Kidney capillary endothelial cell (primary cell): ENCODE measurements at regions not wholly inside any gene's neighbourhood (a gene's known extent, or its start where the extent isn't known, plus 50 kb on each side); places are given as distances from the start of the nearest gene placed in this dataset.

Source experiments
- DNase-seq: peaks from one replicate; pipeline ENCODE4 v3.0.0-alpha.2; 2018; ENCODE audit warnings: low spot score

GRCh38 chr1:96964761-96965160, 243.2 kb downstream of the PTBP2 start:
- DNase-seq = no peak

DNA sequence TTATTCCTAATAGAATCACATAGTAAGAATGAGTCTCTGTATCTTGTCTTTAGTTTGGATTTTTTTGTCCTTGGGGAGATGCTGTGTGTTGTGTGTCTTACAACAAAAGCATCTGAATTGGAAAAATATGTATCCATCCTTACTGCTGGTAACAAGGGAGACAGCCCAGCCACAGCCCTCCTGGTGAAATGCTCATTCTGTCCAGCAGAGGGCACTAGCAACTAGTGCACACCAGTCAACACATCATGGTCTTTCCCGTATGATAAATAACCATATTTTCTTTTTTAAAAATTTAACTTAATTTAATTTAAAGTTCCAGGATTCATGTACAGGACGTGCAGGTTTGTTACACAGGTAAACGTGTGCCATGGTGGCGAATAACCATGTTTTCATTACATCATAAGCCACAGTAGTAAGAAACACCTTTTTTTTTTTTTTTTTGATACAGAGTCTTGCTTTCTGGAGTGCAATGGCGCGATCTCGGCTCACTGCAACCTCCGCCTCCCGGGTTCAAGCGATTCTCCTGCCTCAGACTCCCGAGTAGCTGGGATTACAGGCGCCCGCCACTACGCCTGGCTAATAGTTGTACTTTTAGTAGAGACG, 245.1 kb downstream of the PTBP2 start:
- peak; percentile 56 for DNase-seq

- no peak for DNase-seq
These were observed 245.7 kb downstream of the PTBP2 start for GRCh38 chr1:96967311-96967710.

DNA sequence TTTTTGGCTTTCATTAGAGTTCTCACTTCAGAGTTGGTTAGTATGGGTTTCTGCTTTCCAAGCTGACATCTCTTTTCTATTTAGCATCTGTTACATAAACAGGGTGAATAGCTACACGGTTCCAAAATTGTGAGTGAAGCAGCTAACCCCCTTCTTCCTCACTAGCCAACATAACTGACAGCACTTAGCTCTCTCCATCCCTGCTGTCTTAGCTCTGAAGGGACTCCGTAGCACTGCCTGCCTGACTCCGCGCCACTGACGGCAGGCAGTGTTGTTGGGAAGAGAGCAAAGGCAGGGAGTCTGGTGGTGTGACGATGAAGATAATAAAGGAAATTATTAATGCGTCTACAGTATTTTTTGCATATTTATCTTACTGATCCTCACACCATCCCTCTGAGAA, 247.0 kb downstream of the PTBP2 start:
- no peak for DNase-seq

DNA sequence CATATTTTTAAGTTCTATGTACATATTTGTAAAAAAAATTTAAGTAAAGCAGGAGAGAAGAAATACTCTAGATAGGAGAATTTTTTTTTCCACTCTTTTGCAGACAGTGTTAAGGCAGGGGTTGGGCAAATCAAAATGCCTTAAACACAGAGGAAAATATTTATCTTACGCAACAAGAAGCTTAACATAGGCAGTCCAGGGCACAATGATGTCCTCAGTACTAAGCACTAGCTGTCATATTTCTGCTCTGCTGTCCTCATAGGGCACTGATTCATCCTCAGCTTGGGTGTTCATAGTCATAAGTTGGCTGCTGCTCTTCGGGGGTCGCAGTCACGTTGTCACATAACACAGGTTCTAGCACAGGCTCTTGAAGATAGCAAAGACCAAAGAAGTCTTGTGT, 247.4 kb downstream of the PTBP2 start:
- no peak for DNase-seq

DNA sequence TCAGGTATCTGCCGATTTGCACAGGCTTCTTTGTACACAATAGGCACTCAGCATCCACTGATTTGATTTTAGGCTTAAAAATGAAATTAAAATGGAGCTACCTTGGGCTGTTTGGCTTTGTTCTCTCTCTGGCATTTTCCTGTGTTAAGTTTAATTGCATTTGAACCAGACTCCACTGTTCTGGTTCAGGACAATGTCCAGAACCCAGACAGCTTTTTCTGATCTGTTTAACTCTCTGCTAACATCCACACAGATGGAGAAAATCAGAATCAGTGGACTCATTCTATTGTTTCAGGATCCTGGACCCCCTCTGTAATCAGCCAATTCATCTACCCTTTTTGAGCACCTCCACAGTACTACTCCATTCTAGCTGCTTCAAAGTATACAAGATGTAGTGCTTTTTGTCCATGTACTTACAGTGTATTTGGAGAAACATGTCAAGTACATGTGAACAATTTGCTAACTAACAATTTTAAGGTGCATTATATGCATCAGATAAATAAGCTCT, 248.1 kb downstream of the PTBP2 start:
- DNase-seq = no peak

GRCh38 chr1:96971439-96971838, 249.9 kb downstream of the PTBP2 start:
- no peak for DNase-seq

DNA sequence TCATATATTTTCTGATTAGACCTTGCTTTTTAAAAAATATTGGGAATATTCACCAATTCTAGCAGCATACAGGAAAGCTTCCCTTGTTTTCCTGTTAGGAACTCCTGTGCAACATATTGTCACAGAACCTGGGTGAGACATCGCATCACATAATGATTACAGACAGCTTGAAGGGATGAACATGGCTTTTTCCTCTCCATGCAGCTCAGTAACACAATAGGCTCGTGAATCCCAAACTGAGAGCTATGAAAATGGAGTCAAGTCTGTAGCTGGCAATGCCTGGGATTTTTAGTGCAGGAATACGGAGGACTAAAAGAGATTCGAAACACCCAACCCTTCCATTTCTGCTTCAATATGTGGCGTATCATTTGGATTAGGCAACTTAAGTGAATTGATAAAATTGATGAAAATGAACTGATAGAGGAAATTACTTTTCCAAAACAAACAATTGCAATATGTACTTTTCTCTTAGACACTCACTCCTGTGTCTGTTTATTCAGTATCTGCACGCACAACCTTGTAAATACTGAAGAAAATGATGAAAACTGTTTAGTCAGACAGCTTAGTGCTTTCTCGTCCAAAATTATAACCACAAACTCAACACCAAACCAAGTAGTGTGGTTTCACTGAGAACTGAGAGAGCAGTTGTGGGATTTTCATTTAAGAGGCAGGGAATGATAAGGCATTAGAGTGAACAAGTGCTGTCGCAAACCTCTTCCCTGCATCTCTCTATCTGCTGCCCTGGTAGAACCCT, 250.4 kb downstream of the PTBP2 start:
- DNase-seq = no peak

GRCh38 chr1:96973605-96974004, 252.0 kb downstream of the PTBP2 start:
- DNase-seq = no peak

GRCh38 chr1:96978444-96978843, 256.9 kb downstream of the PTBP2 start:
- no peak for DNase-seq

DNA sequence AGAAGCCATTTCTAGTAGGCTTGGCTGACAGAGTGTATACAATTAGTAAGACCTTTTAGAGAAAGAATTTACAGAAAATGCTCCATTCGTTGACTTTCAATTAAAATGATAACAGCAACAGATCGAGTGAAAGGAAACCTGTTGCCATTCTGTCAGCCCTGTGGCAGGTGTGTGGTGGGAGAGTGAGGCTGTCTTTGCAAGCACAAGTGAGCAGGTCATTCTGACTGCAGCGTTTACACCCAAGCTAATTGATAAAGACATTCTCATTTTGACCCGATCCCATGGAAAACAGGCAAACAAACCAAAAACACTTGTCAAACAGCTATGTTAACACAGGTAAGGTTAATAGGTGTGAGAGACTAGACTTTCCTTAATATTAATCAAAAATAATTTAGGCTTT, 257.3 kb downstream of the PTBP2 start:
- DNase-seq = no peak

DNA sequence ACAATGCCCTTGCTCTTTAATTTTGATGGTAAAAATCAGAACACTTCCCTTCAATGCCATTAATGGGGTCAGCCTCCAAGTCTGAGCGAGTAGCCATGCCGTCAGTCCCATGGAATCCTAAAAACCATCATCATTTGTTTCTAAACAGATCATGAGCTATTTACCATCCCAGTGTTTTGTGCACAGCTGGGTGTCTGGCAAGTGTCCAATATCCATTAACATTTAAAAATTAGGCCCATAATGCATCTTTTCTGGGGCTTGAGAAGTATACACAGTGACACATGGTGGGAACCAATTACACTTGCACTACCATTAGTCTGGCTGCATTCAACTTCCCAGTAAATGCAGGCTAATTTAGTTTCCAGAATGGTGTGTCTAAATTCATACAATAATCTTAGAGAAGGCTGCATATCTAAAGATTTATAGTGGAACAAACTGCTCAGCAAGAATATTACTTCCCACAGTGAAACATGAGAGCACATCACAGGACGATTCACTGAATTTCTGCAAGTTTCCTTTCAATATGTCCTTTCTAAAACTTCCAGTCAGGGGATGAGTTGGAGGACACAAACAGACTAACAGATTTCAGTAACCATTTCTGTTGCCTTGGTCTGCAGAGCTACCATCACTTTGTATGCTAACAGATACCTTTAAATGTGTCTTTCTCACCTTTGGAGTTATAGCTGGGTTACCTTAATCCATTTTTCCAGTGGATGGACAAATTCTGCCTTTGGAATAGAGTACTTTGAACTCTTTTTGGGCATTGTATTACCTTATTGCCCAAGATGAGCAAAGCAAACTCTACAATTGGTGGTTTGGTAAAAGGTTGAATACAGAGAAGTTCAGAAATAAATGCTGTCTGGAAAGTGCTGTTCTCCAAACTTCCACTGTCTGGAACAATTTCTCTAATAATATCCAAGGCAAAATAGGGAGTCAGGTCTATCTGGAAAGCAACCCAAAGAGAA, 258.0 kb downstream of the PTBP2 start:
- DNase-seq = no peak

- no peak for DNase-seq
These were observed 258.9 kb downstream of the PTBP2 start for GRCh38 chr1:96980448-96980847.

- DNase-seq = no peak
These were observed 259.6 kb downstream of the PTBP2 start for GRCh38 chr1:96981181-96981580.

GRCh38 chr1:96982118-96982517, 260.5 kb downstream of the PTBP2 start:
- DNase-seq = no peak

DNA sequence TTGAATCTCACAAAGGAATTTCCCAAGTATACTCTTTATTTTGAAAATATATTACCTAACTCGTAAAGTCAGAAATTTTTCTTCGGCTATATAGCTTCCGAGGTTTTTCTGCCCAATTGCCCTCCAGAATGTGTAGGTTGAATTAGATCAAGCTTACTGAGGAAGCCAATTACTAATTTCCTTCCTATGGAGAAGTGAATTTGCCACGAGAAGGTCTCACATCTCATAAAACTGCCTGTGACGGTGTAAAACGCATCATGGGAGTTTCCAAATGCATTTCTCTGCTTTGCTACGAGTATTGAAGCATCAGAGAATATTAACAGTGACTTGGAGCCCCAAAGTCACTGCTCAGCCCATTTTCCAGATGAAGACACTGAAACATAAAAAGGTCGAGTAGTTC, 262.3 kb downstream of the PTBP2 start:
- DNase-seq = no peak

GRCh38 chr1:96987186-96987703, 265.7 kb downstream of the PTBP2 start:
- DNase-seq = no peak

DNA sequence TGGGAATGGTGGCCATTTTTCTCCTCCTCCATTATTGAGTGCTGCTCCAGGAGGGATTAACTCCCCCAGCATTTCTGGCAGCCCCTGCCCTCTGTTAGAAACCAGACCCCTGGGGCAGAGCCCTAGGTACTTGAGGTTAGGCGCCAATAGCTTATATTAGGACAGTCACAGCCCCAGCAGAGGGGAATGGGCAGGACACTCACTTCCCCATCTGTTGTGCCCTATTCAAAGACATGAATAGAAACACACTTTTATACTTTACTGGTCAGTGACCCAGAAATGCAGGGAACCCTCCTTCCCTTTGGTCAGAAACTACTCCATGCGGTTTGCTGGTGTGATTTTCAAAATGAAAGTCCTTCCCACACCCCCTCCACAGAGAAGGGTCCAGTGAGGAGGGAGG, 267.7 kb downstream of the PTBP2 start:
- DNase-seq = no peak

DNA sequence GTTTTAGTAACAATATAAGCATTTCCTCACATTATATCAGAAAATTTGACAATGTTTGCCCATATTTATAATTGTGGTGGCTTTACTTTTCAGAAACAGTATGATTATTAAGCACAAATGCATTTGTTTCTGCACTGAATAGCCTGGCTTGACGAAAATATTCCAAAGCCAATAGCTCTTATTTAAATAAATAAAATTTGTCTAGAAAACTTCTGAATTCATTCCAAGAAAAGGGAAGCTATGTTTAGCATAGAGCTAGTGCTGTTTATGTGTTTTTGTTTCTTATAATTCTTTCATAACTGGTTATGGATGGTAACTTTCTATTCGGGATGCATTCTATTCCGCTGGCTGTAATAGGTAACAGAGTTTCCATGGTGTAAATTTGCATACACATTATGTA, 268.6 kb downstream of the PTBP2 start:
- DNase-seq = no peak

DNA sequence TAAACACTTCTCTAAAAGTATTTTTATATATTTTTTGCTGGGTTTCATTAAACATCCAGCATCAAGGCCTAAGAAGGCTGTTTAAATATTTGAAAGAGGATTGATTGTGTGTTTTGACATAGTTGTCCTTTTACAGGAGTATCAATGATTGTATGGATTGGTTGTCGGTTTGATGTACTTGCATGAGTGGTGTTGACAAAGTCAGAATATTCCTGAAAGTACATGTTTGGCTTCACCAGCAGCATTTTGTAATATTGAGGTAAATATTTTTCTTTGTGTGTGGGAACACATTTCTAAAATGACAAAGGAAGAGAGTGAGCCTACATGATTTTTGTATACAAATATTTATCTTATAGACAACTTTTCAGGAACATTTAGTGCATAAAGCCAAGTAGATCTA, 269.7 kb downstream of the PTBP2 start:
- no peak for DNase-seq

DNA sequence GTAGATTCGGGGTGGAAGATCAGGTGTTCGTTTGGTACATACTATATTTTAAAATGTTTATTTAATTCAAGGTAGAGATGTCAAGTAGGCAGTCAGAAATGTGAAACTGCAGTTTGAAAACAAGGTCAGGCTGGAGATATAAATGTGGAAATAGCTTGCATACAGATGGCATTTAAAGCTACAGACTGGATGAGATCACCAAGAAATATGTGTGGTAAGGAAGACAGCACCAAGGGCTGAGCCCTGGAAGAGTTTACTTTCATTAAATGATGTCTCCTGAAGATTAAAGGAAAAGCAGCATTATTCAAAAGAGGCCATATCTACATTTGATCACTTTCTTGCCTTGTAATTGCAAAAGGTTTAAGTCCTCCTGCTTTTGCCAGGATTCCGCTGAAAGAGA, 271.3 kb downstream of the PTBP2 start:
- no peak for DNase-seq

DNA sequence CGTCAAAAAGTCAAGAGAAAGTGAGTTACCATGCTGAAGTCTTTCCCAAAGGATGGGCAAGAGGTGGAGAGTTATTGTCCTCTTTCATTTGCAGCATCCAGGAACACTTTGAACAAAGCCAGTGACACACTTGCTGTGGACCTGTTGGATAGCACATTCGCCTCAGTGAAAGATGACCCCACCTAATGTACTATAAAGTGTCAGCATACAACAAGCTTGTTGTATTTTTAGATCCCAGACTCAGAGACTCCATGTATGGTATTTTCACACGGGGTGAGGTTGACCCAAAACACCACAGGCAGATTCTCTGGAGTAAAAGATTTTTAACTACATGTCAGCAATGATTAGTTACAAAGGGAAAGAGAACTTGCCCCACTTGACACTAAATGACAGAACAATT, 273.8 kb downstream of the PTBP2 start:
- DNase-seq = no peak
